ENCODE measurements at regions not wholly inside any gene's neighbourhood (a gene's known extent, or its start where the extent isn't known, plus 50 kb on each side); places are given as distances from the start of the nearest gene placed in this dataset.
A peak's percentile ranks its signal among the peaks of the same experiment; 100 is the strongest.

GRCh38 chr12:89091293-89091841 is 260.9 kb downstream of the DUSP6 start:
- no peak for DNase-seq (ENCODE audit: low read depth)
- in situ Hi-C loops (cut with HindIII; ENCODE audit: low pct_unique_long_range_greater_than_20kb, low sequenced_read_pairs), result no loop called here

GRCh38 chr12:89089264-89089663 is 263.0 kb downstream of the DUSP6 start:
- DNase-seq (ENCODE audit: low read depth), result no peak
- in situ Hi-C loops (cut with HindIII; ENCODE audit: low pct_unique_long_range_greater_than_20kb, low sequenced_read_pairs), result no loop called here

GRCh38 chr12:89087876-89088275 is 264.4 kb downstream of the DUSP6 start:
- DNase-seq (ENCODE audit: low read depth), result no peak
- in situ Hi-C loops (cut with HindIII; ENCODE audit: low pct_unique_long_range_greater_than_20kb, low sequenced_read_pairs), result no loop called here

- DNase-seq (ENCODE audit: low read depth), result no peak
- in situ Hi-C loops (cut with HindIII; ENCODE audit: low pct_unique_long_range_greater_than_20kb, low sequenced_read_pairs), result no loop called here
Observed at GRCh38 chr12:89087149-89087825, 265.0 kb downstream of the DUSP6 start.

GRCh38 chr12:89085421-89085820 is 266.9 kb downstream of the DUSP6 start:
- in situ Hi-C loops (cut with HindIII; ENCODE audit: low pct_unique_long_range_greater_than_20kb, low sequenced_read_pairs), result no loop called here
- DNase-seq (ENCODE audit: low read depth), result no peak

- DNase-seq (ENCODE audit: low read depth), result no peak
- in situ Hi-C loops (cut with HindIII; ENCODE audit: low pct_unique_long_range_greater_than_20kb, low sequenced_read_pairs), result no loop called here
Observed at GRCh38 chr12:89084751-89085150, 267.6 kb downstream of the DUSP6 start.

GRCh38 chr12:89083491-89083890 is 268.8 kb downstream of the DUSP6 start:
- no peak for DNase-seq (ENCODE audit: low read depth)
- in situ Hi-C loops (cut with HindIII; ENCODE audit: low pct_unique_long_range_greater_than_20kb, low sequenced_read_pairs), result no loop called here

GRCh38 chr12:89082370-89082753 is 269.9 kb downstream of the DUSP6 start:
- in situ Hi-C loops (cut with HindIII; ENCODE audit: low pct_unique_long_range_greater_than_20kb, low sequenced_read_pairs), result no loop called here
- DNase-seq (ENCODE audit: low read depth), result no peak

- in situ Hi-C loops (cut with HindIII; ENCODE audit: low pct_unique_long_range_greater_than_20kb, low sequenced_read_pairs), result no loop called here
- DNase-seq (ENCODE audit: low read depth), result no peak
Observed at GRCh38 chr12:89081719-89082369, 270.5 kb downstream of the DUSP6 start.

- DNase-seq (ENCODE audit: low read depth), result no peak
- in situ Hi-C loops (cut with HindIII; ENCODE audit: low pct_unique_long_range_greater_than_20kb, low sequenced_read_pairs), result no loop called here
Observed at GRCh38 chr12:89080793-89081465, 271.4 kb downstream of the DUSP6 start.

GRCh38 chr12:89075880-89076540 is 276.3 kb downstream of the DUSP6 start:
- in situ Hi-C loops (cut with HindIII; ENCODE audit: low pct_unique_long_range_greater_than_20kb, low sequenced_read_pairs), result no loop called here
- no peak for DNase-seq (ENCODE audit: low read depth)

GRCh38 chr12:89073659-89074058 is 278.6 kb downstream of the DUSP6 start:
- DNase-seq (ENCODE audit: low read depth), result no peak
- in situ Hi-C loops (cut with HindIII; ENCODE audit: low pct_unique_long_range_greater_than_20kb, low sequenced_read_pairs), result loop anchor here (25.0 kb wide), 1 partner anchor 389 kb away; no protein-coding TSS in a partner anchor

- in situ Hi-C loops (cut with HindIII; ENCODE audit: low pct_unique_long_range_greater_than_20kb, low sequenced_read_pairs), result loop anchor here (25.0 kb wide), 1 partner anchor 389 kb away; no protein-coding TSS in a partner anchor
- peak; percentile 95 for DNase-seq (ENCODE audit: low read depth)
Observed at GRCh38 chr12:89073027-89073398, 279.3 kb downstream of the DUSP6 start.

- in situ Hi-C loops (cut with HindIII; ENCODE audit: low pct_unique_long_range_greater_than_20kb, low sequenced_read_pairs), result loop anchor here (25.0 kb wide), 1 partner anchor 390 kb away; no protein-coding TSS in a partner anchor
- DNase-seq (ENCODE audit: low read depth), result no peak
Observed at GRCh38 chr12:89072294-89073026, 279.8 kb downstream of the DUSP6 start.

- in situ Hi-C loops (cut with HindIII; ENCODE audit: low pct_unique_long_range_greater_than_20kb, low sequenced_read_pairs), result loop anchor here (25.0 kb wide), 1 partner anchor 392 kb away; no protein-coding TSS in a partner anchor
Observed at GRCh38 chr12:89070603-89071002, 281.7 kb downstream of the DUSP6 start.

GRCh38 chr12:89069431-89069830 is 282.9 kb downstream of the DUSP6 start:
- DNase-seq (ENCODE audit: low read depth), result no peak
- in situ Hi-C loops (cut with HindIII; ENCODE audit: low pct_unique_long_range_greater_than_20kb, low sequenced_read_pairs), result loop anchor here (25.0 kb wide), 1 partner anchor 393 kb away; no protein-coding TSS in a partner anchor

More at GRCh38 chr12:89070603-89071002, 281.7 kb downstream of the DUSP6 start:
- no peak for DNase-seq (ENCODE audit: low read depth)

- in situ Hi-C loops (cut with HindIII; ENCODE audit: low pct_unique_long_range_greater_than_20kb, low sequenced_read_pairs), result loop anchor here (25.0 kb wide), 1 partner anchor 395 kb away; no protein-coding TSS in a partner anchor
- DNase-seq (ENCODE audit: low read depth), result peak; percentile 81
Observed at GRCh38 chr12:89067421-89068187, 284.7 kb downstream of the DUSP6 start.
